Activated naive CD4-positive, alpha-beta T cell treated with anti-CD3 and anti-CD28 coated beads, Interleukin-2, amount 10 ng/mL, durations not matched to agents 7 days and 5 days (primary cell): ENCODE measurements at regions not wholly inside any gene's neighbourhood (a gene's known extent, or its start where the extent isn't known, plus 50 kb on each side); places are given as distances from the start of the nearest gene placed in this dataset.
"Not testable (repeated sequence)": the region's sequence is repeated elsewhere in the genome, so short reads cannot be mapped to it uniquely, and the experiment has no call there.

Source experiments
- CTCF ChIA-PET: fragments of 350-600 bp; sonication (Branson Sonifier 250); formaldehyde crosslinking; loops from one replicate; lab custom pipeline; 2021; ENCODE audit warnings: antibody characterized with exemption; lab: Charles Lee
- DNase-seq: peaks from one replicate; pipeline ENCODE4 v3.0.0-alpha.2; 2020
- H3K27ac Mint-ChIP-seq: one replicate; pipeline ENCODE4 v1.8.0; 2021; ENCODE audit warnings: mild to moderate bottlenecking, moderate library complexity, mixed read lengths
- H3K27me3 Mint-ChIP-seq: one replicate; pipeline ENCODE4 v1.8.0; 2021; ENCODE audit warnings: mild to moderate bottlenecking, mixed read lengths
- H3K36me3 Mint-ChIP-seq: one replicate; pipeline ENCODE4 v1.8.0; 2021; ENCODE audit warnings: mixed read lengths
- H3K4me1 Mint-ChIP-seq: one replicate; pipeline ENCODE4 v1.8.0; 2021; ENCODE audit warnings: mixed read lengths
- H3K4me3 Mint-ChIP-seq: one replicate; pipeline ENCODE4 v1.8.0; 2021; ENCODE audit warnings: mild to moderate bottlenecking, moderate library complexity, mixed read lengths
- H3K9me3 Mint-ChIP-seq: one replicate; pipeline ENCODE4 v1.8.0; 2021; ENCODE audit warnings: mixed read lengths

DNA sequence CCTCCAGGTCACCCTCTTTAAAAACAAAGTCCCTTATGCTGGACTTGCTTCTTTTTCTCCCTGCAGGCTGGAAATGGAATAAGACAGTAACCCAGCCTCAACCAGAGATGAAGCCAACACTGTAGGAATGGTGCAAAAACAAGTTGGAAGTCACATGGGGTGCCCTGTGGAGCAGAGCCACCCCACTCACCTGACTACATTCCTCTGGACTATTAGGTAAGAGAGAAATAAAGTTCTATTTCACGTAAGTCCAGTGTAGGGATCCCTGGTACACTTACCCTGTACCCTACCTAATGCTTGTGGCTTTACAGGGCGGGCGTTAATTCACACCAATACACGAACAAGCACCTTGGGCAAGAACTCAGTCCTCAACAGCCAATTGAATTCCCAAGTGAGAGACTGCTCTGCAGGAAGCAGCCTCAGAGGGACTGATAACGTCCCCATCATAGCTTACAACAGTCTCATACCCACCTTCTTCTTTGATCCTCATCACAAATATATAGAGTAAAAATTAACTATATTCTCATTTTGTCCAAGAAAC lies 112.5 kb upstream of the FGGY start:
- Mint-ChIP-seq H3K9me3 (peaks cover under 1% of the 10 kb centered on the region), H3K4me1 (no peaks in the 10 kb centered on the region), H3K27ac (no peak overlapping the region), H3K4me3 (no peak overlapping the region), H3K27me3 (peaks cover 3% of the 10 kb centered on the region), H3K36me3 (no peaks in the 10 kb centered on the region)
- CTCF ChIA-PET: no interaction called here
- DNase-seq: no peak

DNA sequence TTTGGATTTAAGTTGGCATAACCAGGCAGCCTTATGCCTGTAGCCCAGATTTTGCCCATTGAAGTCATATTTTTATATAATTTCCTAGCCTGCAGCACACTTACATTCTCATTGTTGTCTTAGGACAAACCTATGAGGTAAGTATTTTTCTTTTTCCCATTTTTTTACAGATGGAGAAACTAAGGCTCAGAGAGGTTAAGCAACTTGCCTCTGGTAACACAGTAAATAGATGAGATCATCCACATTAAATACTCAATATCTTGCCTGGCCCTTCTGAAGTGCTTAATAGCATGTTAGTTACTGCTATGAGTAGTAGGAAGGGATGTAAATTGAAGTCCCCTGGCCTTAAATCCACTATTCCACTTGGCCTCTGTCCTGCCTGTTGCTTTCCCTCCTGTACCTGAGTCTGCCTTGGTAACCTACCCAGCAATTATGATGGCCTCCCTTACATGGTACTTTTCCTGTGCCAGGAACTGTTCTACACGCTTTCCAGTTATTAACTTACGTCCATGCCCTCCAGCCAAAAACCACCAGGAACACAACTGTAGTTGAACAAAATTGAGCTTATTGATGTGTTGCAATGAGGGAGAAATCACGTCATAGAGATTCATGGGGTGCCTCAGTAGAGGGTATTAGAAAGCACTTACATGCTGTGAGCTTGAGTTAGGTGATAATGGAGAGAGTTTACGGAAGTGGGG lies 111.6 kb upstream of the FGGY start:
- CTCF ChIA-PET: no interaction called here

DNA sequence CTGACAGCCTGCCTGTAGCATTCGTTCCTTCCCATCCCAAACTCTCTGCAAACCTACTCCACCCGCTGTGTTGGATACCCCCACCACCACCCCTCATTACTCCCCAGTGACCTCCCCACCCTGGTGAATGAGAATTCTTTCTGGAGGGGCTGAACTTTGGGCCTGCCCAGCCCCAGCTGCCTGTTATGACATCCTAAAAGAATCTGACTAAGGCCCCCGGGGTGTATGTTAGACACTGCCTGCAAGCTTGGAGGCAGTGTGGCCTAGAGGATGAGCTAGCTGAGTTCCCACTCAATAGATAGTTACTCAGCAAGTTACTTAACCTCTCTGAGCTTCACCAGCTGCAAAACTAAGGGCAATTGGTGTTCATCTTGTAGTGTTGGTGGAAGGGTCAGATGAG lies 110.2 kb upstream of the FGGY start:
- Mint-ChIP-seq H3K4me3 (no peak overlapping the region), H3K36me3 (no peaks in the 10 kb centered on the region), H3K27ac (no peak overlapping the region), H3K27me3 (peaks cover 12% of the 10 kb centered on the region), H3K9me3 (peaks cover 7% of the 10 kb centered on the region), H3K4me1 (no peaks in the 10 kb centered on the region)
- no peak for DNase-seq
- CTCF ChIA-PET: no interaction called here

More for the DNA sequence above, 111.6 kb upstream of the FGGY start:
- H3K4me3 Mint-ChIP-seq: no peak overlapping the region
- H3K27ac Mint-ChIP-seq: no peak overlapping the region
- peaks cover 7% of the 10 kb centered on the region for H3K9me3 Mint-ChIP-seq
- H3K27me3 Mint-ChIP-seq: peaks cover 9% of the 10 kb centered on the region
- H3K36me3 Mint-ChIP-seq: no peaks in the 10 kb centered on the region
- no peaks in the 10 kb centered on the region for H3K4me1 Mint-ChIP-seq
- DNase-seq: no peak

GRCh38 chr1:59188413-59189213 lies 108.3 kb upstream of the FGGY start:
- H3K9me3 Mint-ChIP-seq: peaks cover 7% of the 10 kb centered on the region
- CTCF ChIA-PET: no interaction called here
- H3K4me3 Mint-ChIP-seq: no peak overlapping the region
- H3K27ac Mint-ChIP-seq: no peak overlapping the region
- H3K36me3 Mint-ChIP-seq: no peaks in the 10 kb centered on the region
- H3K4me1 Mint-ChIP-seq: no peaks in the 10 kb centered on the region
- no peak for DNase-seq
- peaks cover 12% of the 10 kb centered on the region for H3K27me3 Mint-ChIP-seq

GRCh38 chr1:59193443-59194093 lies 103.3 kb upstream of the FGGY start:
- H3K27me3 Mint-ChIP-seq: peaks cover 19% of the 10 kb centered on the region
- CTCF ChIA-PET: no interaction called here
- H3K4me3 Mint-ChIP-seq: no peak overlapping the region
- H3K36me3 Mint-ChIP-seq: no peaks in the 10 kb centered on the region
- no peak for DNase-seq
- no peaks in the 10 kb centered on the region for H3K4me1 Mint-ChIP-seq
- H3K9me3 Mint-ChIP-seq: peaks cover 7% of the 10 kb centered on the region
- H3K27ac Mint-ChIP-seq: no peak overlapping the region

DNA sequence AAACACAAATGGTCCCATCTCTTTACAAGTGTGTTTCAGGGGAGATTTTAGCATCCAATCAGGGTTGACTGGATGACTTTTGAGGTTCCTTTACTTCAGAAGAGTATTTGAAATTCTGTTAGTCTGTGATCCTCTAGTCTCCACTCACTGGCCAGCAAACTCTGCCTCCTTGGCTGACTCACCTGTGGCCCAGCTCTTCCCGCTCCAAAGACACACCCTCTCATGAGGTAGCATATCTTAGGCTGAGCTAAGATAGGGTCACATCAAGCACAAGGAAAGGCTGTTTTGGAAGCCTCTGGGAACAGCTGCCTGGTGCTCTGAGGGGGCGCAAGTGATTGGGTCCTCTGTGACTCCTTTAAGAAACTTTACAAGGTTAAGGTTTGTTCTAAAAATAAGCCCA lies 102.3 kb upstream of the FGGY start:
- Mint-ChIP-seq H3K36me3 (no peaks in the 10 kb centered on the region), H3K27ac (no peak overlapping the region), H3K4me3 (no peak overlapping the region), H3K27me3 (peaks cover 15% of the 10 kb centered on the region), H3K4me1 (no peaks in the 10 kb centered on the region), H3K9me3 (peaks cover 4% of the 10 kb centered on the region)
- CTCF ChIA-PET: no interaction called here
- no peak for DNase-seq

DNA sequence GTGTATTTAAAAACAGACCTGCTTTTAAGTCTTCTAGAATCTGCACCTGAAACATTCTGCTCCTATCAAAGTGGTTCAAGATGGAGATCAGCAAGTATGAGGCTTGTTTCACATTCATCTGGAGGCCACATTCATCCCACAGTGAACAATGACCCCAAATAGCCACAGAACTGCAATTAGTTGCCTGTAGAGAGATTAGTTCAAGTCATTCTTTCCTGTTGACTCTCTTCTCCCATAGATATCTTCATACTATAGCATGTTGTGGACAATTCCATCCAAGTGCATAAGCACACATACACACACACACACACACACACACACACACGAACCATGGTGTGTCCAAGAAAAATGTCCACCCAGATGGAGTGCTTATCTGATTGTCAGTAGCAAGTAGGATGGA lies 101.7 kb upstream of the FGGY start:
- Mint-ChIP-seq H3K27me3 (peaks cover 11% of the 10 kb centered on the region), H3K4me1 (no peaks in the 10 kb centered on the region), H3K9me3 (no peaks in the 10 kb centered on the region), H3K27ac (no peak overlapping the region), H3K36me3 (no peaks in the 10 kb centered on the region), H3K4me3 (no peak overlapping the region)
- DNase-seq: no peak
- CTCF ChIA-PET: no interaction called here

GRCh38 chr1:59198564-59198963 lies 98.3 kb upstream of the FGGY start:
- Mint-ChIP-seq H3K9me3 (no peaks in the 10 kb centered on the region), H3K27ac (no peak overlapping the region), H3K4me3 (no peak overlapping the region), H3K4me1 (no peaks in the 10 kb centered on the region), H3K27me3 (peaks cover 16% of the 10 kb centered on the region), H3K36me3 (no peaks in the 10 kb centered on the region)
- CTCF ChIA-PET: no interaction called here
- DNase-seq: no peak

- no peaks in the 10 kb centered on the region for H3K9me3 Mint-ChIP-seq
- no peaks in the 10 kb centered on the region for H3K36me3 Mint-ChIP-seq
- H3K27ac Mint-ChIP-seq: no peak overlapping the region
- no peaks in the 10 kb centered on the region for H3K4me1 Mint-ChIP-seq
- CTCF ChIA-PET: no interaction called here
- H3K27me3 Mint-ChIP-seq: peaks cover 16% of the 10 kb centered on the region
- no peak for DNase-seq
- H3K4me3 Mint-ChIP-seq: no peak overlapping the region
Observed at GRCh38 chr1:59199147-59199546, 97.7 kb upstream of the FGGY start.

DNA sequence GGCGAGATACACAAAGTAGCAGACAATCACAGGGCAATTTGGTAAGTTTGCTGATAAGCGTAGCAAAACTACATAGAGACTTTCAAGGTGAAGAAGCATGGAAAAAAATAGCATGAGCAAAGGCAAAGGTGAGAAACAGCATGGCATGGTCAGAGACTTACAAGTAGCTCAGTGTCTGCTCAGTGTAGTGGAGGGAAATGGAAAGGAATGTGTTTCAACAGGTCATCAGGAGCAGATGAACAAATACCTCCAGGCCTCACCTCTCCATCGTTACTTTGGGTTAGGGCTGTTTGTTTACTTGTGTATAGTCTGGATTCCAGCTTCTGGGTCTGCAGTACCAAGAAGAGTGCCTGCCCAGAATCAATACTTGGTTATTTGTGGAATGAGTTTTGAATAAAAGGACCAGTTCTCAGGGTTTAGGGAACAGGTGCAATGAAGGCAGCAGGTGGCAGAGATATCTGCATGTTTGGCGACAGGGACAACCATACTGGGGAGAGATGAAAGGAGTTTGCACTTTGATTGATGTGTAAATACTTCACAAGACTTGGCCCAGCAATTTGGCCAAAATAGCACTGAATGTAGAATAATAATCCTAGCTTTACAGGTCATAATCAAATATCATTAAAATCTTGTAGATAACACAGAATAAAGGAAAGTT lies 97.0 kb upstream of the FGGY start:
- Mint-ChIP-seq H3K27me3 (peaks cover 14% of the 10 kb centered on the region), H3K9me3 (no peaks in the 10 kb centered on the region), H3K27ac (no peak overlapping the region), H3K4me3 (no peak overlapping the region), H3K36me3 (no peaks in the 10 kb centered on the region), H3K4me1 (no peaks in the 10 kb centered on the region)
- CTCF ChIA-PET: no interaction called here
- no peak for DNase-seq

GRCh38 chr1:59201341-59201740 lies 95.6 kb upstream of the FGGY start:
- CTCF ChIA-PET: interaction anchor here (0.5 kb wide), 1 partner anchor 221 kb away, joined by 3 read pairs; no protein-coding TSS in a partner anchor
- Mint-ChIP-seq H3K36me3 (no peaks in the 10 kb centered on the region), H3K27ac (no peak overlapping the region), H3K27me3 (peaks cover 19% of the 10 kb centered on the region), H3K4me3 (no peak overlapping the region), H3K9me3 (no peaks in the 10 kb centered on the region), H3K4me1 (no peaks in the 10 kb centered on the region)
- no peak for DNase-seq

DNA sequence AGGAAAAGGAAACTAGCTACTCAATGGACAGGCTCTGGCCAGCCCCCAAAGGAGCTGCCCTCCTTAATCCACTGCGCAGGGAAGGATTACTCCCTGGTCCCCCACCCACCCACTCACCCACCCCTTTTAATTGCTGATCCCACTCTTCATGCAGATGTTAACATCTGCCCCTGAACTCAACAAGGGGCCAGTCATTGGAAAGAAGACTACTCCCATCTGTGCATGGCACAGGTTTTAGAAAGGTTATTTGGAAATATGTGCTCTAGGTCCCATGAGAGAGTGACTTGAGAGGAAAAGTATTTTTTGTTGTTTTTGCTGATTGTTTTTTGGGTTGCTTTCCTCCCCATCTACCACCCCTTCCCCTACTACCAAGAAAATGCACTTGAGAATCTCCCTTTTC lies 94.4 kb upstream of the FGGY start:
- H3K4me1 Mint-ChIP-seq: no peaks in the 10 kb centered on the region
- H3K9me3 Mint-ChIP-seq: no peaks in the 10 kb centered on the region
- no peak overlapping the region for H3K27ac Mint-ChIP-seq
- CTCF ChIA-PET: no interaction called here
- DNase-seq: no peak
- H3K27me3 Mint-ChIP-seq: peaks cover 27% of the 10 kb centered on the region
- no peaks in the 10 kb centered on the region for H3K36me3 Mint-ChIP-seq
- no peak overlapping the region for H3K4me3 Mint-ChIP-seq

GRCh38 chr1:59204001-59204400 lies 92.9 kb upstream of the FGGY start:
- no peak overlapping the region for H3K27ac Mint-ChIP-seq
- peaks cover 2% of the 10 kb centered on the region for H3K9me3 Mint-ChIP-seq
- H3K4me3 Mint-ChIP-seq: no peak overlapping the region
- no peaks in the 10 kb centered on the region for H3K36me3 Mint-ChIP-seq
- DNase-seq: no peak
- CTCF ChIA-PET: no interaction called here
- no peaks in the 10 kb centered on the region for H3K4me1 Mint-ChIP-seq
- peaks cover 23% of the 10 kb centered on the region for H3K27me3 Mint-ChIP-seq

DNA sequence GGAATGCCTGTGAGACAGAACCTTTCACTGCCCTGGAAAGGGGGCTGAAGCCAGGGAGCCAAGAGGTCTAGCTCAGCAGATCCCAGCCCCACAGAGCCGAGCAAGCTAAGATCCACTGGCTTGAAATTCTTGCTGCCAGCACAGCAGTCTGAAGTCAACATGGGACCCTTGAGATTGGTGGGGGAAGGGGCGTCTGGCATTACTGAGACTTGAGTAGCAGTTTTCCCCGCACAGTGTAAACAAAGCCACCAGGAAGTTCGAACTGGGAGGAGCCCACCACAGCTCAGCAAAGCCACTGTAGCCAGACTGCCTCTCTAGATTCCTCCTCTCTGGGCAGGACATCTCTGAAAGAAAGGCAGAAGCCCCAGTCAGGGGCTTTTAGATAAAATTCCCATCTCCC lies 90.3 kb upstream of the FGGY start:
- CTCF ChIA-PET, H3K4me3 Mint-ChIP-seq, H3K9me3 Mint-ChIP-seq, DNase-seq, H3K36me3 Mint-ChIP-seq, H3K27ac Mint-ChIP-seq, H3K4me1 Mint-ChIP-seq: not testable (repeated sequence)
- H3K27me3 Mint-ChIP-seq: peaks cover 23% of the 10 kb centered on the region
